ENCODE measurements at regions not wholly inside any gene's neighbourhood (a gene's known extent, or its start where the extent isn't known, plus 50 kb on each side); places are given as distances from the start of the nearest gene placed in this dataset.

GRCh38 chr3:72393455-72393854, 454.8 kb downstream of the SHQ1 start:
- H3K4me3 ChIP-seq, result no peak overlapping the region
- ATAC-seq (no peak), DNase-seq (no peak)
- TF ChIP-seq POLR2A (IDR thresholded peaks at IDR 0.05) (no peak), CTCF (IDR thresholded peaks at IDR 0.05 in 4 of 5, conservative IDR thresholded peaks at IDR 0.05 in 1 of 5) (no peak)
- intact Hi-C loops (cut with DNase I; ENCODE audit: low total_unique reads), result no loop called here
- H3K27ac ChIP-seq, result no peak overlapping the region
- H3K27me3 ChIP-seq, result no peaks in the 10 kb centered on the region
- H3K9me3 ChIP-seq, result no peaks in the 10 kb centered on the region
- H3K36me3 ChIP-seq, result no peaks in the 10 kb centered on the region
- peaks cover 31 to 45% of the 10 kb centered on the region in 2 donors for H3K4me1 ChIP-seq
- in situ Hi-C loops (cut with MboI; ENCODE audit: low sequenced_read_pairs in 4 of 4), result no loop called here

GRCh38 chr3:72391659-72392058, 456.6 kb downstream of the SHQ1 start:
- Histone ChIP-seq H3K36me3 (no peaks in the 10 kb centered on the region), H3K4me3 (no peak overlapping the region), H3K27ac (no peak overlapping the region), H3K4me1 (peaks cover 23 to 30% of the 10 kb centered on the region in 2 donors), H3K9me3 (no peaks in the 10 kb centered on the region), H3K27me3 (no peaks in the 10 kb centered on the region)
- in situ Hi-C loops (cut with MboI; ENCODE audit: low sequenced_read_pairs in 4 of 4) (no loop called here), intact Hi-C loops (cut with DNase I; ENCODE audit: low total_unique reads) (no loop called here)
- DNase-seq, result no peak
- no peak for ATAC-seq
- TF ChIP-seq POLR2A (IDR thresholded peaks at IDR 0.05) (no peak), CTCF (IDR thresholded peaks at IDR 0.05 in 4 of 5, conservative IDR thresholded peaks at IDR 0.05 in 1 of 5) (no peak)

GRCh38 chr3:72390841-72391240, 457.4 kb downstream of the SHQ1 start:
- in situ Hi-C loops (cut with MboI; ENCODE audit: low sequenced_read_pairs in 4 of 4) (no loop called here), intact Hi-C loops (cut with DNase I; ENCODE audit: low total_unique reads) (no loop called here)
- Histone ChIP-seq H3K36me3 (no peaks in the 10 kb centered on the region), H3K4me1 (peaks cover 22 to 31% of the 10 kb centered on the region in 2 donors), H3K27ac (no peak overlapping the region), H3K4me3 (no peak overlapping the region), H3K27me3 (no peaks in the 10 kb centered on the region), H3K9me3 (no peaks in the 10 kb centered on the region)
- ATAC-seq, result no peak
- no peak for DNase-seq
- TF ChIP-seq POLR2A (IDR thresholded peaks at IDR 0.05) (no peak), CTCF (IDR thresholded peaks at IDR 0.05 in 4 of 5, conservative IDR thresholded peaks at IDR 0.05 in 1 of 5) (no peak)

GRCh38 chr3:72388644-72389043, 459.6 kb downstream of the SHQ1 start:
- DNase-seq (no peak), ATAC-seq (no peak)
- no peaks in the 10 kb centered on the region for H3K27me3 ChIP-seq
- H3K27ac ChIP-seq, result no peak overlapping the region
- in situ Hi-C loops (cut with MboI; ENCODE audit: low sequenced_read_pairs in 4 of 4), result no loop called here
- intact Hi-C loops (cut with DNase I; ENCODE audit: low total_unique reads), result no loop called here
- peaks cover 23 to 52% of the 10 kb centered on the region in 2 donors for H3K4me1 ChIP-seq
- no peak overlapping the region for H3K4me3 ChIP-seq
- no peaks in the 10 kb centered on the region for H3K36me3 ChIP-seq
- TF ChIP-seq POLR2A (IDR thresholded peaks at IDR 0.05), result no peak
- TF ChIP-seq CTCF (IDR thresholded peaks at IDR 0.05 in 4 of 5, conservative IDR thresholded peaks at IDR 0.05 in 1 of 5), result no peak
- H3K9me3 ChIP-seq, result no peaks in the 10 kb centered on the region

- Histone ChIP-seq H3K4me1 (peaks cover 23 to 56% of the 10 kb centered on the region in 2 donors), H3K36me3 (no peaks in the 10 kb centered on the region), H3K9me3 (no peaks in the 10 kb centered on the region), H3K27ac (no peak overlapping the region), H3K4me3 (no peak overlapping the region), H3K27me3 (no peaks in the 10 kb centered on the region)
- DNase-seq (no peak), ATAC-seq (no peak)
- TF ChIP-seq POLR2A (IDR thresholded peaks at IDR 0.05) (no peak), CTCF (IDR thresholded peaks at IDR 0.05 in 4 of 5, conservative IDR thresholded peaks at IDR 0.05 in 1 of 5) (no peak)
- intact Hi-C loops (cut with DNase I; ENCODE audit: low total_unique reads) (no loop called here), in situ Hi-C loops (cut with MboI; ENCODE audit: low sequenced_read_pairs in 4 of 4) (no loop called here)
Measured at GRCh38 chr3:72388117-72388516, 460.1 kb downstream of the SHQ1 start.

All from gastrocnemius medialis (tissue), 4 donors.